Epithelial cell of esophagus (primary cell): ENCODE measurements at regions not wholly inside any gene's neighbourhood (a gene's known extent, or its start where the extent isn't known, plus 50 kb on each side); places are given as distances from the start of the nearest gene placed in this dataset.
"Not testable (repeated sequence)": the region's sequence is repeated elsewhere in the genome, so short reads cannot be mapped to it uniquely, and the experiment has no call there.

Source experiments
- DNase-seq: peaks from one replicate; pipeline ENCODE4 v3.0.0; 2010; ENCODE audit warnings: low read depth
- H3K4me3 ChIP-seq: 2 replicates; pipeline ENCODE4 v1.5.1; 2011; ENCODE audit warnings: mild to moderate bottlenecking, low read length, control low read depth
- TF ChIP-seq, protein P1 (sequence below): IDR thresholded peaks from 2 replicates; pipeline ENCODE4 v1.5.1; 2011; ENCODE audit warnings: low read depth, mild to moderate bottlenecking, low read length, control low read depth, inconsistent platforms; ENCODE audit not compliant: insufficient read depth; ENCODE audit errors: missing control alignments

DNA sequence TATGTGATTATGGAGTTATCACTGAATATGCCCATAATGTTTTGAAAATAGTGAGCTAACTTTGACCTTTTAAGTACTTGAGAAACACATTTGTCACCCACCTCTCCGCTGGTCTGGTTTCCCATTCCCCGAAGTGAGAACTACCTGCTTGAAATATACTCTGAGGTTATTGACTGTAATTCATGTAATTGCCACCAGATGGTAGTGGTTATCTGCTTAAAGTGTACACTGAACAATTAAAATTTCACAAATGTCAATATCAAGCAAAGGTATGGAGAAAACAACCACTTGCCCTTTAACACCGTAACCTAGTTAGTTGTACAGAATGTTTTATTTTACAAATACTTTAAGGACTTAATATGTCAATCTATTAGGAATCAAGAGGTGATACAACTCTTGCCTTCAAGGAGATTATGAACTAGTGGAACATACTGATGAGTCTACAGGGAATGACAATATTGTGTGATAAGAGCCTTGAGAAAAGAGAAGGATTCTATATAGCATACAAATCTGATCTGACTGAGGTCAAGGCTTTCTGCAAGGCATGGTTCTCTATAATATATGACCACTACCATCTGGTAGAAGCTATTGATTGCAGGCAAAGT lies 316.8 kb upstream of the KCNH7 start:
- no peak overlapping the region for H3K4me3 ChIP-seq
- TF ChIP-seq, protein P1, sequence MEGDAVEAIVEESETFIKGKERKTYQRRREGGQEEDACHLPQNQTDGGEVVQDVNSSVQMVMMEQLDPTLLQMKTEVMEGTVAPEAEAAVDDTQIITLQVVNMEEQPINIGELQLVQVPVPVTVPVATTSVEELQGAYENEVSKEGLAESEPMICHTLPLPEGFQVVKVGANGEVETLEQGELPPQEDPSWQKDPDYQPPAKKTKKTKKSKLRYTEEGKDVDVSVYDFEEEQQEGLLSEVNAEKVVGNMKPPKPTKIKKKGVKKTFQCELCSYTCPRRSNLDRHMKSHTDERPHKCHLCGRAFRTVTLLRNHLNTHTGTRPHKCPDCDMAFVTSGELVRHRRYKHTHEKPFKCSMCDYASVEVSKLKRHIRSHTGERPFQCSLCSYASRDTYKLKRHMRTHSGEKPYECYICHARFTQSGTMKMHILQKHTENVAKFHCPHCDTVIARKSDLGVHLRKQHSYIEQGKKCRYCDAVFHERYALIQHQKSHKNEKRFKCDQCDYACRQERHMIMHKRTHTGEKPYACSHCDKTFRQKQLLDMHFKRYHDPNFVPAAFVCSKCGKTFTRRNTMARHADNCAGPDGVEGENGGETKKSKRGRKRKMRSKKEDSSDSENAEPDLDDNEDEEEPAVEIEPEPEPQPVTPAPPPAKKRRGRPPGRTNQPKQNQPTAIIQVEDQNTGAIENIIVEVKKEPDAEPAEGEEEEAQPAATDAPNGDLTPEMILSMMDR = peak; percentile 61
- DNase-seq = peak; percentile 56

- H3K4me3 ChIP-seq = no peak overlapping the region
- no peak for DNase-seq
- TF ChIP-seq, protein P1 = no peak
Observed at GRCh38 chr2:163142618-163143017, 304.1 kb upstream of the KCNH7 start.

GRCh38 chr2:163138947-163139346 lies 300.4 kb upstream of the KCNH7 start:
- H3K4me3 ChIP-seq = no peak overlapping the region
- DNase-seq = no peak
- TF ChIP-seq, protein P1 = no peak

DNA sequence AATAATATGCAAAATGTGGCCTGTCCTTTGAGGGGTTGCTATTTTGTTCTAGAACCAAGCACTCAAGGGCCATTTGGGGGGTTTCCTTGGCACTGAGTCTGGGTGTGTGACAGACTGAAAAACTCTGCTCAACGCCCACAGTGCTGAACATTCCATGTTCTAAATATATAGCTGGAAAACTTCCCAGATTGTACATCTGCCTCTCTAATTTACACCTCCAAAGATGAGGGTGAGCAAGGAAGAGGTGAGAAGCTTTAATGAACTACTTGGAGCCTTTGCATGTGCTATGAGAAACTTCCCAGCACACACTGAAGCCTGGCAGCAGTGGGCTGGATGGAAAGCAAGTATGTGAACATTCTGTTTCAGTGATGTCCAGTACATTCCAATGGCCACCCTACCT lies 296.7 kb upstream of the KCNH7 start:
- TF ChIP-seq, protein P1 = no peak
- no peak for DNase-seq
- H3K4me3 ChIP-seq = no peak overlapping the region

- DNase-seq = no peak
- TF ChIP-seq, protein P1 = no peak
- H3K4me3 ChIP-seq = no peak overlapping the region
Observed at GRCh38 chr2:163133602-163134001, 295.0 kb upstream of the KCNH7 start.

DNA sequence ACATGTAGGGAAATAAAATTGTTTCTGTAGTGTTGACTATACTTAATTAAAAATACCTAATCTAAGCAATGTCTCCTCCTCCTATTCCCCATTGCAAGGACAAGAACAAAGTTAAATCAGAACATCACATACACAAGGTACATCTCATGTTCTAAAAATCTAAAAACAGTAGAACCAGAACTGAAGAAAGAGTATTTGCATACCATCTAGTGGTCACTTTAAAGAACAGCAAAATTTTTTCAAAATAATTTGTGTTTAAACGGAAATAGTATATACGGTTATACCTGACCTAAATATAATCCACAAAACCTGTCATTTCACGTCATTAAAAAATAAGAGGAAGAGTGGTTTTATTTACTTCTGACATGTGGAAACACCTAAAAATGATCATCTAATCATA lies 294.3 kb upstream of the KCNH7 start:
- peak; percentile 23 for DNase-seq
- TF ChIP-seq, protein P1 = peak; percentile 25
- no peak overlapping the region for H3K4me3 ChIP-seq

GRCh38 chr2:163132207-163132606 lies 293.6 kb upstream of the KCNH7 start:
- not testable (repeated sequence) for H3K4me3 ChIP-seq, DNase-seq
